Muscle of leg (tissue), 3 donors: ENCODE measurements at regions not wholly inside any gene's neighbourhood (a gene's known extent, or its start where the extent isn't known, plus 50 kb on each side); places are given as distances from the start of the nearest gene placed in this dataset.

Source experiments
- DNase-seq: peaks from one replicate; pipeline ENCODE4 v3.0.0; 2013
- H3K27ac ChIP-seq: one replicate; pipeline ENCODE4 v1.5.1; 2013; ENCODE audit warnings: mild to moderate bottlenecking, low read length, control low read depth
- H3K27me3 ChIP-seq: one replicate; pipeline ENCODE4 v1.6.1; 2013; ENCODE audit warnings: low read length; ENCODE audit not compliant: control insufficient read depth, insufficient read depth
- H3K36me3 ChIP-seq: one replicate; pipeline ENCODE4 v1.6.1; 2013; ENCODE audit warnings: low read length; ENCODE audit not compliant: control insufficient read depth, insufficient read depth
- H3K4me1 ChIP-seq: one replicate; pipeline ENCODE4 v1.6.1; 2013; ENCODE audit warnings: low read length; ENCODE audit not compliant: control insufficient read depth, insufficient read depth
- H3K4me3 ChIP-seq: one replicate; pipeline ENCODE4 v1.5.1; 2013; ENCODE audit warnings: low read length, control low read depth
- H3K9me3 ChIP-seq: replicated peaks from 2 replicates; pipeline ENCODE4 v1.6.1; 2013; ENCODE audit warnings: low read depth, low read length; ENCODE audit not compliant: control insufficient read depth
- WGBS: methylation state at CpG from one replicate; pipeline ENCODE4 v1.1.5; 2013; ENCODE audit warnings: missing lambda C conversion rate; ENCODE audit not compliant: insufficient coverage; 5-methylcytosine and 5-hydroxymethylcytosine counted together

GRCh38 chr9:18253950-18254349 is 220.0 kb upstream of the ADAMTSL1 start:
- no peak overlapping the region for H3K4me3 ChIP-seq
- H3K27me3 ChIP-seq: no peaks in the 10 kb centered on the region
- no peak overlapping the region for H3K27ac ChIP-seq
- WGBS: 73% methylated on average over 3 of the region's 9 CpGs
- H3K4me1 ChIP-seq: no peaks in the 10 kb centered on the region
- H3K9me3 ChIP-seq: no peaks in the 10 kb centered on the region
- no peaks in the 10 kb centered on the region for H3K36me3 ChIP-seq
- no peak for DNase-seq

- WGBS: no CpG with 5 or more reads among the region's 9 CpGs
- Histone ChIP-seq H3K4me1 (peaks cover under 1% of the 10 kb centered on the region), H3K27me3 (no peaks in the 10 kb centered on the region), H3K36me3 (no peaks in the 10 kb centered on the region), H3K27ac (no peak overlapping the region), H3K9me3 (no peaks in the 10 kb centered on the region), H3K4me3 (no peak overlapping the region)
- DNase-seq: peak; percentile 95
Observed at GRCh38 chr9:18255158-18255629, 218.8 kb upstream of the ADAMTSL1 start.

GRCh38 chr9:18255747-18256146 is 218.2 kb upstream of the ADAMTSL1 start:
- Histone ChIP-seq H3K9me3 (no peaks in the 10 kb centered on the region), H3K27ac (no peak overlapping the region), H3K4me1 (peaks cover 5% of the 10 kb centered on the region), H3K36me3 (no peaks in the 10 kb centered on the region), H3K4me3 (no peak overlapping the region), H3K27me3 (no peaks in the 10 kb centered on the region)
- peak; percentile 21 for DNase-seq
- WGBS: no CpG with 5 or more reads among the region's 4 CpGs

GRCh38 chr9:18256568-18256967 is 217.4 kb upstream of the ADAMTSL1 start:
- Histone ChIP-seq H3K4me3 (no peak overlapping the region), H3K36me3 (no peaks in the 10 kb centered on the region), H3K4me1 (peaks cover 5% of the 10 kb centered on the region), H3K27me3 (no peaks in the 10 kb centered on the region), H3K27ac (no peak overlapping the region), H3K9me3 (no peaks in the 10 kb centered on the region)
- 100% methylated on average over 1 of the region's 3 CpGs for WGBS
- peak; percentile 44 for DNase-seq

GRCh38 chr9:18260521-18260920 is 213.4 kb upstream of the ADAMTSL1 start:
- peak overlapping the region; percentile 68 for H3K27ac ChIP-seq
- H3K27me3 ChIP-seq: no peaks in the 10 kb centered on the region
- DNase-seq: peak; percentile 74
- WGBS: 49% methylated on average over 2 of the region's 5 CpGs
- no peak overlapping the region for H3K4me3 ChIP-seq
- H3K4me1 ChIP-seq: peaks cover 5% of the 10 kb centered on the region
- no peaks in the 10 kb centered on the region for H3K9me3 ChIP-seq
- no peaks in the 10 kb centered on the region for H3K36me3 ChIP-seq

- Histone ChIP-seq H3K4me1 (peaks cover 5% of the 10 kb centered on the region), H3K27ac (peak overlapping the region; percentile 37), H3K27me3 (no peaks in the 10 kb centered on the region), H3K36me3 (no peaks in the 10 kb centered on the region), H3K4me3 (no peak overlapping the region), H3K9me3 (no peaks in the 10 kb centered on the region)
- peak; percentile 55 for DNase-seq
- no CpG with 5 or more reads among the region's 2 CpGs for WGBS
Observed at GRCh38 chr9:18261181-18261580, 212.8 kb upstream of the ADAMTSL1 start.

GRCh38 chr9:18263377-18263776 is 210.6 kb upstream of the ADAMTSL1 start:
- peaks cover 5% of the 10 kb centered on the region for H3K4me1 ChIP-seq
- H3K27ac ChIP-seq: no peak overlapping the region
- H3K27me3 ChIP-seq: no peaks in the 10 kb centered on the region
- no peaks in the 10 kb centered on the region for H3K9me3 ChIP-seq
- 70% methylated on average over 3 of the region's 6 CpGs for WGBS
- DNase-seq: no peak
- no peaks in the 10 kb centered on the region for H3K36me3 ChIP-seq
- no peak overlapping the region for H3K4me3 ChIP-seq

GRCh38 chr9:18268381-18268780 is 205.6 kb upstream of the ADAMTSL1 start:
- H3K4me3 ChIP-seq: no peak overlapping the region
- no peaks in the 10 kb centered on the region for H3K4me1 ChIP-seq
- H3K27me3 ChIP-seq: no peaks in the 10 kb centered on the region
- WGBS: no CpG with 5 or more reads among the region's 1 CpG
- H3K27ac ChIP-seq: no peak overlapping the region
- no peaks in the 10 kb centered on the region for H3K36me3 ChIP-seq
- H3K9me3 ChIP-seq: peaks cover 4% of the 10 kb centered on the region
- DNase-seq: peak; percentile 49

GRCh38 chr9:18269561-18269960 is 204.4 kb upstream of the ADAMTSL1 start:
- Histone ChIP-seq H3K4me1 (no peaks in the 10 kb centered on the region), H3K4me3 (no peak overlapping the region), H3K36me3 (no peaks in the 10 kb centered on the region), H3K27me3 (no peaks in the 10 kb centered on the region), H3K9me3 (peaks cover 4% of the 10 kb centered on the region), H3K27ac (no peak overlapping the region)
- DNase-seq: no peak

- peak; percentile 88 for DNase-seq
- Histone ChIP-seq H3K36me3 (no peaks in the 10 kb centered on the region), H3K27ac (no peak overlapping the region), H3K4me3 (no peak overlapping the region), H3K4me1 (no peaks in the 10 kb centered on the region), H3K9me3 (peaks cover 6% of the 10 kb centered on the region), H3K27me3 (no peaks in the 10 kb centered on the region)
- WGBS: no CpG with 5 or more reads among the region's 1 CpG
Observed at GRCh38 chr9:18274693-18275092, 199.3 kb upstream of the ADAMTSL1 start.

- H3K9me3 ChIP-seq: peaks cover 6% of the 10 kb centered on the region
- H3K4me1 ChIP-seq: no peaks in the 10 kb centered on the region
- no peaks in the 10 kb centered on the region for H3K27me3 ChIP-seq
- H3K36me3 ChIP-seq: no peaks in the 10 kb centered on the region
- H3K4me3 ChIP-seq: no peak overlapping the region
- no peak for DNase-seq
- no CpG with 5 or more reads among the region's 3 CpGs for WGBS
- no peak overlapping the region for H3K27ac ChIP-seq
Observed at GRCh38 chr9:18275313-18275990, 198.5 kb upstream of the ADAMTSL1 start.
